ENCODE measurements at regions not wholly inside any gene's neighbourhood (a gene's known extent, or its start where the extent isn't known, plus 50 kb on each side); places are given as distances from the start of the nearest gene placed in this dataset.
"Not testable (repeated sequence)": the region's sequence is repeated elsewhere in the genome, so short reads cannot be mapped to it uniquely, and the experiment has no call there.

- no peak for DNase-seq (ENCODE audit: low read depth)
Observed at GRCh38 chr6:139520321-139520768, 145.9 kb upstream of the CITED2 start.

- no peak for DNase-seq (ENCODE audit: low read depth)
Observed at GRCh38 chr6:139519571-139520031, 145.2 kb upstream of the CITED2 start.

- no peak for DNase-seq (ENCODE audit: low read depth)
Observed at GRCh38 chr6:139519097-139519496, 144.6 kb upstream of the CITED2 start.

GRCh38 chr6:139518556-139519091 lies 144.2 kb upstream of the CITED2 start:
- no peak for DNase-seq (ENCODE audit: low read depth)

- DNase-seq (ENCODE audit: low read depth): not testable (repeated sequence)
Observed at GRCh38 chr6:139517998-139518555, 143.6 kb upstream of the CITED2 start.

DNA sequence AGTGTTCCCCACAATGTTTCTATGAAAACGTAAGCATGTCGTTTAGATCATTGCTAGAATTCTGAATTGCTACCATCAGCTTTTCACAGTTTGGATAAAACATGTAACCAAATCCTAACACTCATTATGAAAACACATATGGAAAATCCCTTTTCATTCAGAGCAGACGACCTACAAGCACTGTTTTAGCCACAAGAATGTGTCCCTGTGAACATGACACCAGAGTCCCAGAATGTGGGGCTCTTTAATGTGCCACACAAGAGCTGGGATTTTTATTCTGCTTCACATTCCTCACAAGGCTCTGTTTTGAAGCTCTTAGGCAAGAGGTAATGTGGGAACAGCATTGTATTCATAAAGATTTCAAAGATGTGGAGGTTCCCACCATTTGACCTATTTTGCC lies 141.1 kb upstream of the CITED2 start:
- no peak for DNase-seq (ENCODE audit: low read depth)

- DNase-seq (ENCODE audit: low read depth): no peak
Observed at GRCh38 chr6:139514819-139515218, 140.4 kb upstream of the CITED2 start.

GRCh38 chr6:139510040-139510790 lies 135.8 kb upstream of the CITED2 start:
- no peak for DNase-seq (ENCODE audit: low read depth)

DNA sequence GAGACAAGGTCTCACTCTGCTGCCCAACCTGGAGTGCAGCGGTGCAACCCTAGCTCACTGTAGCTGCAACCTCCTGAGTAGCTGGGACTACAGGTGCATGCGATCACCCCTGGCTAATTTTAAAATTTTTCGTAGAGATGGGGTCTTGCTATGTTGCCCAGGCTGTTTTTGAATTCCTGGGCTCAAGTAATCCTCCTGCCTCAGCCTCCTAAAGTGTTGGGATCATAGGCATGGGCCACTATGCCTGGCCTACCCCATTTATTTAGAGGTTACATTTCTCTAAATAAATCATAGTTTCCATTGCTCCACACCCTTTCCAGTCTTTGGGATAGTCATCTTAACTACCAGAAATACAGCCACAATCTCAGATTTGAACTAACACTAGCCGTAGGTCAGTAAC lies 134.7 kb upstream of the CITED2 start:
- no peak for DNase-seq (ENCODE audit: low read depth)

DNA sequence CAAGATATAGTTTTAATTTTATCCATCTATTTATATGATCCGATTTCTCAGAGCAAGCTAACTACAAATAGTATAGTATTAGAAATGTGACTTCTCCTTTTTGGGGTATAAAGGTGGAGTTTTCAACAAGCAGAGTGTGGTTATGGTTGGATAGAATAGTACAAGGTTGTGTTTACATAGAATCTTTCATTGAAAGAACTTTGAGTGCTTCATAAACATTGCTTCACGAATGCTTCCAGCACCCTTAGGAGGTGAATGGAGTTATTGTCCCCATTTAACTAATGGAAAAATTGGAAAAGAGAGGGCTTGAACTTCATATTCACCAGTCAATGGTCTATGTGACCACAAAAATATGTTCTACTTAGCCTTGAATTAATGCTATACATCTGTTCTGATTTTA lies 134.1 kb upstream of the CITED2 start:
- DNase-seq (ENCODE audit: low read depth): no peak

GRCh38 chr6:139508023-139508422 lies 133.6 kb upstream of the CITED2 start:
- no peak for DNase-seq (ENCODE audit: low read depth)

- DNase-seq (ENCODE audit: low read depth): no peak
Observed at GRCh38 chr6:139500977-139501376, 126.5 kb upstream of the CITED2 start.

DNA sequence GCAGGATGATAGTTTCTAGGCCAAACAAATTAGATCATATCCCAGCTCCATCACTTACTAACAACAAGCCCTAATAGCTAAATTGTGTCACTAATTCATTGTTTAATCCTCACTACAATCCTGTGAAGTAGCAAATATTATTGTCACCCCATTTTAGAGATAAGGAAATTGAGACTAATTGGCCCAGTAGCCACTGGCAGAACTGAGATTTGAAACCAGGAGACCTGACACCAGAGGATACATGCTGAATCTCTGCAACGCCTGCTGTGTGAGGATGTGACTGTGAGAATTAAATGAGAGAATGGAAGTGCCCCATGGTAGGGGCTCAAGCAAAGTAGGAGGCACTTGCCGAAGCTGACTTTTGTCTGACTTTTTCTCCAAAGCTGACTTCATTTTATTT lies 124.3 kb upstream of the CITED2 start:
- no peak for DNase-seq (ENCODE audit: low read depth)

DNA sequence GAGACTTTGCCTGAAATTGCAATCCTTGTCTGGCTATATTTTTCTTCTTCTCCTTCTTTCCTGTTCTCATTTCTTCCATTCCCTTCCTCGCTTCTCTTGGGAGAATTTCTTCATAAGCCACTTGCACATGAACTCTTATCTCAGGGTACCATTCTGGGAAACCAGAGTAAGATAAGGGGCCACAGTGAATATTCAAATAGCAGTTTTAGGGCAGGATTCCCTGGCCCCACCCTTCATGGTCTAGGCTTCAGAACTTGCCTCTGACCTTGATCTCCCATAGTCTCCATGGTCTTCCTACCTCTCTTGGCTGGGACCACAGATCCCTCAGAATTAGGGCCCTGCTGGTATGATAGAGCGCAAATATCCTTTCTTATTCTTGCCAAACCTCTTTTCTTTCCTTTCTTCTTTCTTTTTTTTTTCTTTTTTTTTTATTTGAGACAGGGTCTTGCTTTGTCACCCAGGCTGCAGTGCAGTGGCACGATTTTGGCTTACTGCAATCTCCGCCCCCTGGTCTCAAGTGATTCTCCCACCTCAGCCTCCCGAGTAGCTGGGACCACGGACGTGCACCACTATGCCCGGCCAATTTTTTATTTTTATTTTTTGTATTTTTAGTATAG lies 123.0 kb upstream of the CITED2 start:
- no peak for DNase-seq (ENCODE audit: low read depth)

DNA sequence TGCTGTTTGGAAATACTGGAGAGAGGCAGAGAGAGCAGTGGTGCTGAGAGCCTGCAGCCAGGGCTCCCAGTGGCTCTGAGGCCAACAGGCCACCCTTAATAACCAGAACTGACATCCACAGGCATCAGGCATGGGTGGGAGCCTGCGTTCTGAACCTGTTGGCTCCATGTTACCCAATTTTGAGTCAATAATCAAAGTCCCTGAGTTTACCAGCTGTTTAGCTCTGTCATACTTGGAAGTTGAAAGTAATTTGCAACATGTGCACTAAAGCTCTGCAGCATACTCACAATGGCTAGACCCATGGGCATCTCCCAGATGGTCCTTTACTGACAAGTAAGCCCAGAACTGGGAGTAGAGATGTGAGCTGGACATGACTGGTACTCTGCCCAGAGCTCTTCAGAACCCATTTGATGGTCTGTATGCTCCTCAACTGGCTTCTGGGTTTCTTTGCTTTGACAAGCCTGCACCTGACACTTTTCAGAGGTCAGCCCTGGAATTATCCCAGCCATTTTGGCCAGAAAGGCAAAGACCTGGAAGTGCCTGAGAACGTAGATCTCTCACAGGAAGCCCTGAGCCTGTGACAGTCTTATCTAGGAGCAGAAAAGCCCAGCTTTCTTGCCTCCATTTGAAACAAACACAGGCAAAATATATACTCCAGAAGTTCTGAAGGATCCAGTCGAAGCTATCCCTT lies 122.4 kb upstream of the CITED2 start:
- no peak for DNase-seq (ENCODE audit: low read depth)

- no peak for DNase-seq (ENCODE audit: low read depth)
Observed at GRCh38 chr6:139494376-139494990, 120.0 kb upstream of the CITED2 start.

DNA sequence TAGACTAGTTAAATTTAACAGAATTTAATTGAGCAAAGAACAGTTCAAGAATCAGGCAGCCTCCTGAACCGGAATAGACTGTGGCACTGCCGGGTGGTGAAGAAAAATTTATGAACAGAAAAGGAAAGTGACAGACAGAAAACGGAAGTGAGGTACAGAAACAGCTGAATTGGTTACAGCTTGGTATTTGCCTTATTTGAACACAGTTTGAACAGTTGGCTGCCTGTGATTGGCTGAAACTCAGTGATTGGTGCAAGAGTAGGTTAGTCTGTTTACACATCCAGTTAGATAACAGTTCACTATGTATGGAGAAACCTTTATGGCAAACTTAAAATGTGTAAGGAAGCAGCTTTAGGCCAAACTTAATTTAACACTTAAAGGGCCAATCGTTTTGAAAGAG lies 116.0 kb upstream of the CITED2 start:
- DNase-seq (ENCODE audit: low read depth): no peak

- no peak for DNase-seq (ENCODE audit: low read depth)
Observed at GRCh38 chr6:139486476-139486799, 112.0 kb upstream of the CITED2 start.

GRCh38 chr6:139485742-139486475 lies 111.5 kb upstream of the CITED2 start:
- no peak for DNase-seq (ENCODE audit: low read depth)

DNA sequence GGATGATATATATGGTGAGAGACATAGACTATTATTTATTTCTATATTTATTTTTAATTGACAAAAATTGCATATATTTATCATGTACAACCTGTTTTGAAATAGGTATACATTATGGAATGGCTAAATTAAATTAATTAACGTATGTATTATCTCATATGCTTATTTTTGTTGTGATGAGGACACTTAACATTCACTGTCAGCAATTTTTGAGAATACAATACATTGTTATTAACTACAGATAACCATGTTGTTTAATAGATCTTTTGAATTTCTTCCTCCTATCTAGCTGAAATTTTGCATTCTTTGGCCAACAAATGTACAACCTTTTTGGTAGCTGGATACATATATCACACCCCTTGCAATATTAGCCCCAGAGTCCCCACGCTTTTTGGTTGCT lies 110.7 kb upstream of the CITED2 start:
- no peak for DNase-seq (ENCODE audit: low read depth)

DNA sequence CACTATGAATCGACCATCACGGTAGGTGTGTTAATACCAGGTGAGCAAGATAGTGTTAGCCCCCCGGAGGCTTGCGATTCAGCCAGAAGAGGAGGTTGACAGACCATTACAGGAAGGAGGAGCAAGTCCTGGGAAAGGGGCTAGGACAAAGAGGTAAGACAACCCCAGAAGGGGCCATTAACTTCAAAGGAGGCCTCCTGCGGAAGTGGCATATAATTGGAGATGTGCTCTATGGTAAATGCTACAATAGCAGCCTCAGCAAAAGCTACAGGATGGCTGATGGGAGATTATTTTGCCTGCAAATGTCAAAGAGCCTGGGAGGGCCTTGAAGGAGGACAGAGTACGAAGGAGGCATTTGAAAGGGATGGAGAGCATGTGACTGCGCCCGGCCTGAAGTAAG lies 108.6 kb upstream of the CITED2 start:
- DNase-seq (ENCODE audit: low read depth): no peak

All from forelimb muscle (tissue), 1 donor.